Neural progenitor cell (in vitro differentiated cells): ENCODE measurements at regions not wholly inside any gene's neighbourhood (a gene's known extent, or its start where the extent isn't known, plus 50 kb on each side); places are given as distances from the start of the nearest gene placed in this dataset.

Source experiments
- DNase-seq: peaks from one replicate; pipeline ENCODE4 v3.0.0-alpha.2; 2016; ENCODE audit warnings: low spot score
- H2AFZ ChIP-seq: fragments of 200-600 bp; sonication (generic); replicated peaks from 2 replicates; pipeline ENCODE4 v1.6.1; 2016; ENCODE audit warnings: antibody characterized with exemption
- H3F3A ChIP-seq: fragments of 200-600 bp; sonication (generic); 2 replicates; pipeline ENCODE4 v1.6.1; 2016; ENCODE audit warnings: antibody characterized with exemption, low read depth
- H3K27ac ChIP-seq: fragments of 200-600 bp; sonication (generic); 2 replicates; pipeline ENCODE4 v1.5.1; 2016; ENCODE audit warnings: mild to moderate bottlenecking
- H3K27me3 ChIP-seq: fragments of 200-600 bp; sonication (generic); 2 replicates; pipeline ENCODE4 v1.6.1; 2016; ENCODE audit warnings: mild to moderate bottlenecking, moderate library complexity
- H3K36me3 ChIP-seq: fragments of 200-600 bp; sonication (generic); 2 replicates; pipeline ENCODE4 v1.5.1; 2016
- H3K4me1 ChIP-seq: fragments of 200-600 bp; sonication (generic); 2 replicates; pipeline ENCODE4 v1.6.1; 2016; ENCODE audit warnings: mixed run types
- H3K4me2 ChIP-seq: fragments of 200-600 bp; sonication (generic); 2 replicates; pipeline ENCODE4 v1.6.1; 2016
- H3K4me3 ChIP-seq: fragments of 200-600 bp; sonication (generic); 2 replicates; pipeline ENCODE4 v1.5.1; 2016
- H3K79me2 ChIP-seq: fragments of 200-600 bp; sonication (generic); 2 replicates; pipeline ENCODE4 v1.6.1; 2016; ENCODE audit warnings: low read depth
- H3K9ac ChIP-seq: fragments of 200-600 bp; sonication (generic); 2 replicates; pipeline ENCODE4 v1.6.1; 2016
- H3K9me3 ChIP-seq: fragments of 200-600 bp; sonication (generic); 2 replicates; pipeline ENCODE4 v1.5.1; 2016; ENCODE audit warnings: low read depth
- H4K20me1 ChIP-seq: fragments of 200-600 bp; sonication (generic); 2 replicates; pipeline ENCODE4 v1.6.1; 2016; ENCODE audit warnings: low read depth
- H3K27ac Mint-ChIP-seq: 3 replicates; pipeline ENCODE4 v1.8.0; 2021; ENCODE audit warnings: mixed read lengths
- H3K27me3 Mint-ChIP-seq: 2 replicates; pipeline ENCODE4 v1.8.0; 2022; ENCODE audit warnings: low read depth, mild to moderate bottlenecking, inconsistent platforms, moderate library complexity, mixed read lengths; ENCODE audit not compliant: insufficient read depth
- H3K36me3 Mint-ChIP-seq: 3 replicates; pipeline ENCODE4 v1.8.0; 2021; ENCODE audit warnings: mixed read lengths
- H3K4me1 Mint-ChIP-seq: 3 replicates; pipeline ENCODE4 v1.8.0; 2021; ENCODE audit warnings: mixed read lengths
- H3K4me3 Mint-ChIP-seq: 3 replicates; pipeline ENCODE4 v1.8.0; 2021; ENCODE audit warnings: mild to moderate bottlenecking, moderate library complexity, mixed read lengths
- H3K9me3 Mint-ChIP-seq: 3 replicates; pipeline ENCODE4 v1.8.0; 2020; ENCODE audit warnings: mixed read lengths
- EZH2 ChIP-seq: fragments of 200-600 bp; sonication (generic); IDR thresholded peaks from 2 replicates; pipeline ENCODE4 v1.6.1; 2017; ENCODE audit warnings: antibody characterized with exemption, mild to moderate bottlenecking, moderate library complexity
- EZH2phosphoT487 ChIP-seq: fragments of 200-600 bp; sonication (generic); IDR thresholded peaks from 2 replicates; pipeline ENCODE4 v1.6.1; 2017; ENCODE audit warnings: antibody characterized with exemption
- TF ChIP-seq, protein P1 (sequence below): fragments of 200-600 bp; sonication (generic); IDR thresholded peaks from 2 replicates; pipeline ENCODE4 v1.5.1; 2017; ENCODE audit warnings: antibody characterized with exemption, mild to moderate bottlenecking

DNA sequence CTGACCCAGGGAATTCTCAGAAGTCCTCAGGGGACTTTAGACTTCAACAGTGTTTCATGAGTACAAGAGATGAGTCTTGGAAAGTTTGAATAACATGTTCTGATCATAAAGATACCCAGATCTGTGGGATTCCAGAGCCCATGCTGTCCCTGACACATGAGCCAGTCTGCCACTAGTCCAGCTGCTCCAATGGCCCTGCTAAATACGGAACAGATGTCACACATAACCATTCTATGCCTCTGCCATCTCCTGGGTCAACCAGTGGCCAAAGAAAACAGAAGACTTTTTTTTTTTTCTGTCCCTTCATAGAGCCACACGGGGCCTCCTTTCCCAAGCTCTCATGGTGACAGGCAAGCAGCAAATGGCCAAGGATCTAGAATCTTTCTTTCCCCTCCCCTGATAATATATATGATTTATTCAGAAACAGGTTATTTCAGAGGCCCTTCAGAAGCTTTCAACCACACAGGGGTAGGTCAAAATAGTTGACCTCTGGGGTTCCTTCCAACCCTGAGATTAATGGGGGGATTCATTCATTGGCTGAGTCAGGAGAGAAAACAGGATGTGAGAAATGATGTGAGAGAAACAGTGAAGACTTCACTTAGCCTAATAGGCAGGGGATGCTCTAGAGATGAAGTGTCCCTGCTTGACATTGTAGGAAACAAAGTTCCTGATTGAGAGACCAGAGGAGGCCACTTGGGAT lies 367.7 kb downstream of the CDK5RAP2 start:
- Histone ChIP-seq H3K36me3 (no peaks in the 10 kb centered on the region), H3K79me2 (no peaks in the 10 kb centered on the region), H3F3A (no peaks in the 10 kb centered on the region), H3K4me2 (no peak overlapping the region), H3K4me1 (no peaks in the 10 kb centered on the region), H2AFZ (no peak overlapping the region), H3K27ac (no peak overlapping the region), H4K20me1 (no peaks in the 10 kb centered on the region), H3K9ac (no peak overlapping the region), H3K4me3 (no peak overlapping the region), H3K9me3 (no peaks in the 10 kb centered on the region), H3K27me3 (no peaks in the 10 kb centered on the region)
- Mint-ChIP-seq H3K36me3 (no peaks in the 10 kb centered on the region), H3K9me3 (no peaks in the 10 kb centered on the region), H3K27ac (no peak overlapping the region), H3K4me3 (no peak overlapping the region), H3K4me1 (no peaks in the 10 kb centered on the region), H3K27me3 (no peaks in the 10 kb centered on the region)
- DNase-seq: no peak
- TF ChIP-seq EZH2phosphoT487 (no peak), EZH2 (no peak)
- TF ChIP-seq, protein P1, sequence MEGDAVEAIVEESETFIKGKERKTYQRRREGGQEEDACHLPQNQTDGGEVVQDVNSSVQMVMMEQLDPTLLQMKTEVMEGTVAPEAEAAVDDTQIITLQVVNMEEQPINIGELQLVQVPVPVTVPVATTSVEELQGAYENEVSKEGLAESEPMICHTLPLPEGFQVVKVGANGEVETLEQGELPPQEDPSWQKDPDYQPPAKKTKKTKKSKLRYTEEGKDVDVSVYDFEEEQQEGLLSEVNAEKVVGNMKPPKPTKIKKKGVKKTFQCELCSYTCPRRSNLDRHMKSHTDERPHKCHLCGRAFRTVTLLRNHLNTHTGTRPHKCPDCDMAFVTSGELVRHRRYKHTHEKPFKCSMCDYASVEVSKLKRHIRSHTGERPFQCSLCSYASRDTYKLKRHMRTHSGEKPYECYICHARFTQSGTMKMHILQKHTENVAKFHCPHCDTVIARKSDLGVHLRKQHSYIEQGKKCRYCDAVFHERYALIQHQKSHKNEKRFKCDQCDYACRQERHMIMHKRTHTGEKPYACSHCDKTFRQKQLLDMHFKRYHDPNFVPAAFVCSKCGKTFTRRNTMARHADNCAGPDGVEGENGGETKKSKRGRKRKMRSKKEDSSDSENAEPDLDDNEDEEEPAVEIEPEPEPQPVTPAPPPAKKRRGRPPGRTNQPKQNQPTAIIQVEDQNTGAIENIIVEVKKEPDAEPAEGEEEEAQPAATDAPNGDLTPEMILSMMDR: no peak

DNA sequence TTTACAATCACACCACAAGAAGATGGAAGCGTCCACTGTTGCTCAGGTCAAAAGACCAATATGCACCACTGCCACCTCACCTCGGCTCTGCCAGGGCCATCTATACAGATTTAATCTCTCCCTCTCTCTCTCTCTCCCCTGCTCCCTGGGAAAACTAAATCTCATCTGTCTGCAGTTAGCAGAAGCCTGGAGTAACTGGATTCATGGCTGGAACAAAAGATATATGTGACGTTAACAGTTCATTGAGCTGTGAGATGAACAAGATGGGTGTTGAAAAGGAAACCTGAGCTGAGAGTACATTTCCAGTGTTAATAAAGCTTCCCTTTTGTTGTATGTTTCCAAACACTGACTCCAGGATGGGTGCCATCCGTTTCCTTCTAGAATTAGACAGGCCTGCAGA lies 369.7 kb downstream of the CDK5RAP2 start:
- Histone ChIP-seq H3K4me1 (no peaks in the 10 kb centered on the region), H3K4me3 (no peak overlapping the region), H3K79me2 (no peaks in the 10 kb centered on the region), H3K9me3 (no peaks in the 10 kb centered on the region), H2AFZ (no peak overlapping the region), H4K20me1 (no peaks in the 10 kb centered on the region), H3K27ac (no peak overlapping the region), H3K4me2 (no peak overlapping the region), H3F3A (no peaks in the 10 kb centered on the region), H3K36me3 (no peaks in the 10 kb centered on the region), H3K9ac (no peak overlapping the region), H3K27me3 (no peaks in the 10 kb centered on the region)
- Mint-ChIP-seq H3K4me3 (no peak overlapping the region), H3K9me3 (no peaks in the 10 kb centered on the region), H3K27ac (no peak overlapping the region), H3K4me1 (no peaks in the 10 kb centered on the region), H3K36me3 (no peaks in the 10 kb centered on the region), H3K27me3 (no peaks in the 10 kb centered on the region)
- TF ChIP-seq EZH2 (no peak), EZH2phosphoT487 (no peak)
- TF ChIP-seq, protein P1: no peak
- DNase-seq: no peak

DNA sequence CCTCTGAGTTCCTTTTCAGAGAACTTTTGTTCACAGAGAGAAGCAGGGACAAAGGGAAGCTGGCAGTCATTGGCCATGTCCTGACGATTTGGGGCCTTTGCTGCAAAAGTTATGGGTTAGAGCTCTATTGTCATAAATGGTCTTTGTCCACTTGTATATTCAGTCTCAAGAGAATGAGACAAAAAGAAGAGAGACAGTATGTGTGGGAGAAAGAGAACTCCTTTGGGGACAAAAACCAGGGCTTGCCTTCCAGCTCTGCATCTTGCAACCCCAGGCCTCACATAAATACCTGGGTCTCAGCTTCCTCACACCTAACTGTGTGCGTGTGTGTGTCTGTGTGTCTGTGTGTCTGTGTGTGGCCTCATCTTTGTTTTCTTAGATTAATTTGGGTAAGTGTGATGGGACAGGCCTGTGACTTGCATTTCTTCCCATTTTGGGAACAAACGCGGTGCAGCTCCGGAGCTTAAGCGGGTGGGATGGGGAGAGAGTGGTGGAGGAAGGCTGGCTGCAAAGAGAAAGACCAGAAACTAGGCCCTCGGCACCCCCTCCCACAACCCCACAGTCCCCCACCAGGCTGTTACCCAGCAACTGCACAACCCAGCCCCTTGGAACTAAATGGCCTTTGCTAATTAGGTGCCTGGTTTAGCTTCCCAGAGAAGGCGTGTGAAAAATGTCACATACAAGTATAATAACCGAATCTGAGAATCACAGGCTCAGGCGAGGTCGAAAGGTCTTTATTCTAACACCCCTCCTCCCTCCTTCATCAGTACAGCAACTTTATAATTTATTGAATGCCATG lies 376.9 kb downstream of the CDK5RAP2 start:
- H3K36me3 Mint-ChIP-seq: no peaks in the 10 kb centered on the region
- Histone ChIP-seq H3K9me3 (no peaks in the 10 kb centered on the region), H3K4me1 (peaks cover 14% of the 10 kb centered on the region), H3K27me3 (no peaks in the 10 kb centered on the region), H3K4me2 (peak overlapping the region; percentile 19), H3K27ac (no peak overlapping the region), H4K20me1 (no peaks in the 10 kb centered on the region), H3F3A (peaks cover 7% of the 10 kb centered on the region), H3K4me3 (no peak overlapping the region), H3K79me2 (no peaks in the 10 kb centered on the region), H2AFZ (peak overlapping the region; percentile 84), H3K9ac (no peak overlapping the region), H3K36me3 (no peaks in the 10 kb centered on the region)
- peak overlapping the region; percentile 88 for H3K27ac Mint-ChIP-seq
- TF ChIP-seq, protein P1: no peak
- TF ChIP-seq EZH2 (no peak), EZH2phosphoT487 (no peak)
- no peaks in the 10 kb centered on the region for H3K9me3 Mint-ChIP-seq
- peak; percentile 36 for DNase-seq
- peaks cover 3% of the 10 kb centered on the region for H3K27me3 Mint-ChIP-seq
- no peak overlapping the region for H3K4me3 Mint-ChIP-seq
- peaks cover 20% of the 10 kb centered on the region for H3K4me1 Mint-ChIP-seq
